DOHH2 (cell line): ENCODE measurements at regions not wholly inside any gene's neighbourhood (a gene's known extent, or its start where the extent isn't known, plus 50 kb on each side); places are given as distances from the start of the nearest gene placed in this dataset.

Experiments used
- EZH2phosphoT487 ChIP-seq: fragments of 200-600 bp; sonication (generic); IDR thresholded peaks from 2 replicates; pipeline ENCODE4 v1.6.1; 2017; ENCODE audit warnings: borderline replicate concordance, mild to moderate bottlenecking, antibody characterized with exemption, low read length, moderate library complexity, mixed read lengths
- TF ChIP-seq, protein P1 (sequence below): fragments of 200-600 bp; sonication (generic); IDR thresholded peaks from one replicate; pipeline ENCODE4 v1.5.1; 2014; ENCODE audit warnings: antibody characterized with exemption, mild to moderate bottlenecking, low read depth, low read length; ENCODE audit not compliant: poor library complexity, severe bottlenecking

DNA sequence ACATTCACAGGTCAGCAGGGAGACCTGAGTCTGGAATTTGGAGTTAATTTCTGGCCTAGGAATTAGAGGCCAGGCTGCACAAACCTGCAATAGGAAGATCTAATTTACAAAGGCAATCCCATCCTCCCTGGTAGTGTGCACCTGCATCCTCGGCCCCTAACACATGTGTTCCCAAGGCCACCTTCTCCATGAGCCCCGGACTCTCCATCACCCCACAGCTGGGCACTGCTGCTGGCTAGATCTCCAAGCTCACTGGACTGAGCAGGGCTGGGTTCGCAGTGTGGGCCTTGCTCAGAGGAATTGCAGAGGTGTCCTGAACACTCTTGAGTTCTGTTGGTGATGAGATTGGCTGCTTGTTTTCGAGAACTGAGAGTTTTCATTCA lies 162.6 kb upstream of the TWIST2 start:
- TF ChIP-seq, protein P1, sequence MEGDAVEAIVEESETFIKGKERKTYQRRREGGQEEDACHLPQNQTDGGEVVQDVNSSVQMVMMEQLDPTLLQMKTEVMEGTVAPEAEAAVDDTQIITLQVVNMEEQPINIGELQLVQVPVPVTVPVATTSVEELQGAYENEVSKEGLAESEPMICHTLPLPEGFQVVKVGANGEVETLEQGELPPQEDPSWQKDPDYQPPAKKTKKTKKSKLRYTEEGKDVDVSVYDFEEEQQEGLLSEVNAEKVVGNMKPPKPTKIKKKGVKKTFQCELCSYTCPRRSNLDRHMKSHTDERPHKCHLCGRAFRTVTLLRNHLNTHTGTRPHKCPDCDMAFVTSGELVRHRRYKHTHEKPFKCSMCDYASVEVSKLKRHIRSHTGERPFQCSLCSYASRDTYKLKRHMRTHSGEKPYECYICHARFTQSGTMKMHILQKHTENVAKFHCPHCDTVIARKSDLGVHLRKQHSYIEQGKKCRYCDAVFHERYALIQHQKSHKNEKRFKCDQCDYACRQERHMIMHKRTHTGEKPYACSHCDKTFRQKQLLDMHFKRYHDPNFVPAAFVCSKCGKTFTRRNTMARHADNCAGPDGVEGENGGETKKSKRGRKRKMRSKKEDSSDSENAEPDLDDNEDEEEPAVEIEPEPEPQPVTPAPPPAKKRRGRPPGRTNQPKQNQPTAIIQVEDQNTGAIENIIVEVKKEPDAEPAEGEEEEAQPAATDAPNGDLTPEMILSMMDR: no peak
- no peak for TF ChIP-seq EZH2phosphoT487
